Duodenal mucosa (tissue), 2 donors: ENCODE measurements at regions not wholly inside any gene's neighbourhood (a gene's known extent, or its start where the extent isn't known, plus 50 kb on each side); places are given as distances from the start of the nearest gene placed in this dataset.
"Not testable (repeated sequence)": the region's sequence is repeated elsewhere in the genome, so short reads cannot be mapped to it uniquely, and the experiment has no call there.

Source experiments
- H3K27ac ChIP-seq: one replicate; pipeline ENCODE4 v1.7.0; 2013; ENCODE audit warnings: low read depth, low read length
- H3K27me3 ChIP-seq, 2 donors: one replicate each; pipeline ENCODE4 v1.7.0; 2013; ENCODE audit warnings: low read length in 2 of 2, control low read depth in 1 of 2; ENCODE audit not compliant: insufficient read depth in 2 of 2, control insufficient read depth in 1 of 2
- H3K36me3 ChIP-seq, 2 donors: one replicate each; pipeline ENCODE4 v1.7.0; 2013; ENCODE audit warnings: low read length in 2 of 2, control low read depth in 1 of 2; ENCODE audit not compliant: insufficient read depth in 2 of 2, control insufficient read depth in 1 of 2
- H3K4me1 ChIP-seq, 2 donors: one replicate each; pipeline ENCODE4 v1.7.0; 2013; ENCODE audit warnings: low read length in 2 of 2, control low read depth in 1 of 2; ENCODE audit not compliant: insufficient read depth in 2 of 2, control insufficient read depth in 1 of 2
- H3K4me3 ChIP-seq, 2 donors: one replicate each; pipeline ENCODE4 v1.7.0; 2013; ENCODE audit warnings: low read length in 2 of 2, low read depth in 1 of 2
- H3K9ac ChIP-seq, 2 donors: one replicate each; pipeline ENCODE4 v1.7.0; 2013; ENCODE audit warnings: low read length in 2 of 2, low read depth in 1 of 2
- H3K9me3 ChIP-seq, 2 donors: one replicate each; pipeline ENCODE4 v1.7.0; 2013; ENCODE audit warnings: low read length in 2 of 2, control low read depth in 1 of 2; ENCODE audit not compliant: control insufficient read depth in 1 of 2

DNA sequence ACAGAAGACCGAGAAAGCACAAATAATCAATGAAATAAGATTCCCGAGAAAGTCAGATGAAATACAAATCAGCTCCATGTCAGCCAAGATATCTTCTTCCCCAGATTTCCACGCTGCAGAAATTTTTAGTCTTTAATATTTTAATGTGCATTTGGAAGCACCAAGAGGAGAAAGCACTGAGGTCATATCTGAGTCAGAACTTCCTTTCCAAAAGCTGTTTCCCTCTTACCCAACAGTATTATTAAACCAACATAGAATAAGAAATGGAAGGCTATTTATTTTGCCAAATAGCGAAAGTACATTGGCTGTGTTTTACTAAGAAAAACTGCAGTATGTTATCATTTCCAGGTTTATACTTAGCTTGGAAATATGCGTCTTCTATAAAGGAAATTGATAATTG, 772.1 kb upstream of the CDH9 start:
- Histone ChIP-seq H3K4me3 (no peak overlapping the region), H3K36me3 (no peaks in the 10 kb centered on the region), H3K4me1 (no peaks in the 10 kb centered on the region), H3K27me3 (no peaks in the 10 kb centered on the region), H3K9ac (no peak overlapping the region), H3K27ac (no peak overlapping the region), H3K9me3 (peaks cover 4 to 5% of the 10 kb centered on the region in 2 donors)

DNA sequence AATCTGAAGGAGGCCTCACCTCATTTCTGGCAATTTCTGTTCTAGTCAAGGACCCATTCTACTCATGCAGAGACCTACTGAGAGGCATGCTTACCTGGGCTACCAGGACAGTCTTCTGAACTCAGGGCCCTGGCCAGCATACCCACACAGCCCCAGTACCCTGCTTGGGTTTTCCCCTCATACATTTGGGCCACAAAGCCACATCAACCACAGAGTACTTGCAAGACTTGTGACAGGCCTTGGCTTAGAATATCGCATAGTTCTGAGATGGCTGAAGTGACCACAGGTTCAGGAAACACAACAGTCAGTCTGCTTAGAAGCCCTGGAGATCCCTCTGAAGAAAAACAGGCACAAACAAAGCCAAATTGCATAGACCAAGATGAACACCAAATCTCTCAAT, 758.8 kb upstream of the CDH9 start:
- Histone ChIP-seq H3K9me3 (peaks cover 12% of the 10 kb centered on the region in 2 donors), H3K27ac (no peak overlapping the region), H3K9ac (no peak overlapping the region), H3K36me3 (no peaks in the 10 kb centered on the region), H3K4me3 (peak overlapping the region in 1 of 2 donors; percentile 23), H3K4me1 (no peaks in the 10 kb centered on the region), H3K27me3 (no peaks in the 10 kb centered on the region)

DNA sequence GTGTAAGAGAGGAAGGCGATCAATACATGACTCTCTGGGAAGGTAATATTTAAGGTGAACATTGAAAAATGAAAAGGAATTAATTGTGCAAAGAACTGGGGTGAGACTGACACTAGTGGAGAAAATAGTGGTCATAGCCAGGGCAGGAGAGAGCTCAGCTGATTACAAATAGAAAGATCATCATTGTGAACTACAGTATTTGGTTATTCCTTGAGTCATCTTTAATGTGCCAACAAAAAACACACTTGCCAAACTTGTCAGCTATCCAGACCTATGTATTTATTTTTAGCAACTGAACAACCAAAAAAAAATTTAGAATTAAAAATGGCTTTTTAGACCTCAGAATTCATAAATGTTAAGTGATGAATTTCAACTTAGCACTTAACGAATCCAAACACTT, 749.8 kb upstream of the CDH9 start:
- H3K4me3 ChIP-seq: no peak overlapping the region
- peaks cover 0 to 5% of the 10 kb centered on the region in 2 donors for H3K9me3 ChIP-seq
- H3K9ac ChIP-seq: no peak overlapping the region
- no peaks in the 10 kb centered on the region for H3K4me1 ChIP-seq
- H3K27ac ChIP-seq: no peak overlapping the region
- no peaks in the 10 kb centered on the region for H3K27me3 ChIP-seq
- H3K36me3 ChIP-seq: no peaks in the 10 kb centered on the region

DNA sequence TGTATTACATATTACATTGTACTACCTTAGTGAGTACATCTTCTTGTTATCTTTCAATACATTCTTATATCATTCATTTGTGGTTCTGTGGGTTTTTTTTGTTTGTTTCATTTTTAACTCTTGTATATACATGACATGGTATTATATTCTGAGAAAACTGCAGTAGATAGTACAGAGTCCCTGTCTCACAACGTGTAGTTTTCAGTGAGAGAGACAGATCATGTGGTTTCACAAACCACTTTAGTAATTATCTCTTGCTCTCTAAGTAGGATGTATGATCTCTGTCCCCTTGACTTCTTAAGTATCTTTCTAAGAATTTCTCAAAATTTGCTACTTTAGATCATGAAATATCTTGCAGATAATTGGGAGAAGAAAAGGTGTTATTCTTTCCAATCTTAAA, 745.9 kb upstream of the CDH9 start:
- no peaks in the 10 kb centered on the region for H3K27me3 ChIP-seq
- no peaks in the 10 kb centered on the region for H3K4me1 ChIP-seq
- H3K9me3 ChIP-seq: peaks cover 3 to 9% of the 10 kb centered on the region in 2 donors
- H3K36me3 ChIP-seq: no peaks in the 10 kb centered on the region
- H3K4me3 ChIP-seq: no peak overlapping the region
- no peak overlapping the region for H3K9ac ChIP-seq
- H3K27ac ChIP-seq: no peak overlapping the region

DNA sequence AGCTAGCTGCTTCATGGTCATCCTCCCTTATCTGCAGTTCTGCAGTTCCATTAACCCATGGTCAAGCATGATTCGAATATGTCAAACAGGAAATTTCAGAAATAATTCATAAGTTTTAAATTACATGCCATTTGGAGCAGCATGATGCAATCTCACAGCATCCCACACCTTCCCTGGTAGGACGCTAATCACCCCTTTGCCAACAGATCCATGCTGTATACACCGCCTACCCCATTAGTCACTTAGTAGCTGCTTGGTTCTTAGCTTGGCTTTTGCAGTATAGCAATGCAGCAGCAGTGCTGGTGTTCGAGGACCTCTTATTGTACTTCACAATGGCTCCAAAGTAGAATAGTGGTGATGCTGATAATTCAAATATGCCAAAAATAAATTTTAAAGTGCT, 739.7 kb upstream of the CDH9 start:
- Histone ChIP-seq H3K27ac (no peak overlapping the region), H3K27me3 (no peaks in the 10 kb centered on the region), H3K36me3 (no peaks in the 10 kb centered on the region), H3K4me3 (no peak overlapping the region), H3K9me3 (peaks cover 8 to 9% of the 10 kb centered on the region in 2 donors), H3K4me1 (no peaks in the 10 kb centered on the region), H3K9ac (no peak overlapping the region)

DNA sequence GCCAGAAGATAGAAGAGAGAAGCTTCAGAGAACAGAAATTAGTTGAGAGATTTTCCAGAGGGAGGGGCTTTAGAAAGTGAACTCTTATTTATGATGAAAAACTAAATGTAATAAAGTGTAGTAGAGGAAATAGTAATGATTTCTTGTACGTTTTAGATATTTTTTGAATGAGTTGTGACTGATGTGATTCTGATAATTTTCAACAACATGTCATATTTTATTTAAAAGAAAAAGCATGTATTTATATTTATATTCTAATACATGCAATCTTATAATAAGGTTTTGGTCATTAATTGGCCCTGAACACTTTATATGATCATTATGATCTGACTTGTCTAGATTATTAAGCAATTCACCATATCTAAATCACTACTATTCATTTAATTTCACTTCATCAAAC, 735.2 kb upstream of the CDH9 start:
- no peaks in the 10 kb centered on the region for H3K4me1 ChIP-seq
- no peak overlapping the region for H3K9ac ChIP-seq
- H3K36me3 ChIP-seq: no peaks in the 10 kb centered on the region
- no peak overlapping the region for H3K27ac ChIP-seq
- H3K4me3 ChIP-seq: no peak overlapping the region
- H3K27me3 ChIP-seq: no peaks in the 10 kb centered on the region
- peaks cover 6 to 11% of the 10 kb centered on the region in 2 donors for H3K9me3 ChIP-seq

DNA sequence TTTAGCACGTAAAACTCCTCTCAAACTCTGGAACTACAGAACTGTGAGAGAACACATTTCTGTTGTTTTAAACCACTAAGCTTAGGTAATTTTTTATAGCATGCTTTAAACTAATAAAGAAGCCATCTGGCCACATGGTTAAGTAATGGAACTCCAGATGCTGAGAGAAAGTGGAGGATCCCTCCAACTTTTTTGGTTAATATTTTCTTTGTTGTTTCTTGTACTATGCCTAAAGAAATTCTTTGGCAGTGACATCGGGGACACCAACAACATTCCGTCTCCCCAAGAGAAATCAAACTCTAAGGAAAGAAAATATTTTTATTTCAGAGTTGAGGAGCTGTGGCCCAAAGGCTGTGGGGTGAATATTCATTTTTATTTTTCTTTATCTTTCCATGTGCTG, 734.8 kb upstream of the CDH9 start:
- H3K36me3 ChIP-seq: no peaks in the 10 kb centered on the region
- no peak overlapping the region for H3K4me3 ChIP-seq
- no peak overlapping the region for H3K9ac ChIP-seq
- peaks cover 6 to 10% of the 10 kb centered on the region in 2 donors for H3K9me3 ChIP-seq
- no peaks in the 10 kb centered on the region for H3K27me3 ChIP-seq
- H3K4me1 ChIP-seq: no peaks in the 10 kb centered on the region
- H3K27ac ChIP-seq: no peak overlapping the region

DNA sequence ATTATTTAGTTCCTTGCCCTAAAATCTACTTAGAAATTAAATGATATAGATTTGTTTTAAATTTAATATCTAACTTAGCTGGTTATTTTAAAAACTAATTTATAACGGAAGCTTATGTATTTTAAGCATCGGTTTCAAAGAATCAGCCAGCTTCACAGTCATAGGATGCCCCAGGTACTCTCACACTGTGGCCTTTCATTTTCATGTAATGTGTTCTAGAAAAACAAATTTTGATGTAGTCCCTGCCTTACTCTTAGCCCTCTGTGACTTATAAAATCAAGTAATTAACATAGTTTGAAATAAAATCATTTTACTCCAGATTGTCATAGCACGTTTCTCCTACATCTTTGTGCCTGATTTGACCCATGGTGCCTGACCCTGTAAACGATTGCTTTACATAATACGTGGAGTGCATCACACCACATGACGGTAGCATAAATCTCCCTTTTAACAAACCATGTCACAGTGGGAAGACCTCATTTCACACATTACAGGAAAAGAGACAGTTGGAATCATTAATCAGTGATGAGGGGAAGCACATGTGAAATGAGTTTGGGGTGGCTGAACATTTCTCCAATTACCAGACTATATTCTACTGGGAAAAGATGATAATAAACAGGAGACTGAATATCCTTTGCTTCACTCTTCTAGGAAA, 731.5 kb upstream of the CDH9 start:
- H3K27me3 ChIP-seq: no peaks in the 10 kb centered on the region
- H3K9me3 ChIP-seq: peaks cover 5 to 6% of the 10 kb centered on the region in 2 donors
- H3K27ac ChIP-seq: no peak overlapping the region
- no peaks in the 10 kb centered on the region for H3K36me3 ChIP-seq
- H3K4me3 ChIP-seq: no peak overlapping the region
- H3K9ac ChIP-seq: no peak overlapping the region
- H3K4me1 ChIP-seq: no peaks in the 10 kb centered on the region

DNA sequence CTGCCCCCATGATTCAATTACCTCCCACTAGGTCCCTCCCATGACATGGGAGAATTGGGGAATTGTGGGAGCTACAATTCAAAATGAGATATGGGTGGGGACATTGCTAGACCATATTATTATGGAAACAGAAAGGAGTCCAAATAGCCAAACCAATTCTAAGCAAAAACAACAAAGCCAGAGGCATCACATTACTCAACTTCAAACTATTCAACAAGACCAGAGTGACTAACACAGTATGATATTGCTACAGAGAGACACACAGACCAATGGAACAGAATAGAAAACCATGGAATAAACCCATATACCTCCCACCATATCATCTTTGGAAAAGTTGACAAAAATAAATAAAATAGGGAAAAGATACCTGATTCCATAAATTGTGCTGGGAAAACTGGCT, 710.5 kb upstream of the CDH9 start:
- Histone ChIP-seq H3K36me3 (no peaks in the 10 kb centered on the region), H3K4me1 (no peaks in the 10 kb centered on the region), H3K4me3 (no peak overlapping the region), H3K27me3 (no peaks in the 10 kb centered on the region), H3K27ac (no peak overlapping the region), H3K9me3 (peaks cover 4 to 16% of the 10 kb centered on the region in 2 donors), H3K9ac (no peak overlapping the region)

DNA sequence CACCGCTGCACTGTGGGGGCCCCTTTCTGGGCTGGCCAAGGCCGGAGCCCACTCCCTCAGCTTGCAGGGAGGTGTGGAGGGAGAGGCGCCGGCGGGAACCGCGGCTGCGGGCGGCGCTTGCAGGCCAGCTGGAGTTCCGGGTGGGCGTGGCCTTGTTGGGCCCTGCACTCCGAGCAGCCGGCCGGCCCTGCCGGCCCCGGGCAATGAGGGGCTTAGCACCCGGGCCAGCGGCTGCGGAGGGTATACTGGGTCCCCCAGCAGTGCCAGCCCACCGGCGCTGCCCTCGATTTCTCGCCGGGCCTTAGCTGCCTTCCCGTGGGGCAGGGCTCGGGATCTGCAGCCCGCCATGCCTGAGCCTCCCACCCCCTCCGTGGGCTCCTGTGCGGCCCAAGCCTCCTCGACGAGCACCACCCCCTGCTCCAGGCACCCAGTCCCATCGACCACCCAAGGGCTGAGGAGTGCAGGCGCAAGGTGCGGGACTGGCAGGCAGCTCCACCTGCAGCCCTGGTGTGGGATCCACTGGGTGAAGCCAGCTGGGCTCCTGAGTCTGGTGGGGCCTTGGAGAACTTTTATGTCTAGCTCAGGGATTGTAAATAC, 705.1 kb upstream of the CDH9 start:
- not testable (repeated sequence) for H3K9ac ChIP-seq, H3K27me3 ChIP-seq, H3K36me3 ChIP-seq, H3K27ac ChIP-seq, H3K4me3 ChIP-seq, H3K4me1 ChIP-seq
- H3K9me3 ChIP-seq: peaks cover 7 to 11% of the 10 kb centered on the region in 2 donors
